GM23248 (cell line): ENCODE measurements at regions not wholly inside any gene's neighbourhood (a gene's known extent, or its start where the extent isn't known, plus 50 kb on each side); places are given as distances from the start of the nearest gene placed in this dataset.

Experiments used
- EZH2 ChIP-seq: fragments of 200-600 bp; sonication (generic); IDR thresholded peaks from 2 replicates; pipeline ENCODE4 v1.6.1; 2018; ENCODE audit warnings: antibody characterized with exemption, mild to moderate bottlenecking; ENCODE audit not compliant: insufficient read depth, poor library complexity, severe bottlenecking
- EZH2phosphoT487 ChIP-seq: fragments of 200-600 bp; sonication (generic); IDR thresholded peaks from 2 replicates; pipeline ENCODE4 v1.6.1; 2018; ENCODE audit warnings: antibody characterized with exemption, moderate library complexity, mild to moderate bottlenecking, low read depth; ENCODE audit not compliant: insufficient read depth

DNA sequence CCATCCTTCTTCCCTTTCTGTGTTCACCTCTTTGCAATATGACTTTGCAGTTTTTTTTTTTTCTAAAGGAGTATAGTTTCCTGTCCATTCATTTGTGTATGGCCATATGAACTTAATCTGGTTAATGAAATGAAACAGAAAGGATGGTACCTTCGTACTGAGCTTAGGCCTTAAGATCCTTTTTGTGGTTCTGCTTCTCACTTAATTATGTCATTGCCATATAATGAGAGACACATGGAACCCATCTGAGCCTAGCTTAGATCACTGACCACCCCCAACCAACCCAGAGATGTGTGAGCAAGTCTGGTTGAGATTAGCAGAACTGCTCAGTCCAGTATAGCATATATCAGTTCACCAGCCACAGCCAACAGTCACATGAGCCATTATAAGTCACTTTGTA is 1179.6 kb downstream of the HACE1 start:
- TF ChIP-seq EZH2 (no peak), EZH2phosphoT487 (no peak)
